ENCODE measurements at regions not wholly inside any gene's neighbourhood (a gene's known extent, or its start where the extent isn't known, plus 50 kb on each side); places are given as distances from the start of the nearest gene placed in this dataset.

- H3K9ac ChIP-seq (ENCODE audit: low read depth, low read length): no peak overlapping the region
- WGBS: 88% methylated on average over 6 of the region's 6 CpGs
- H3K36me3 ChIP-seq (ENCODE audit: insufficient read depth, low read length): no peaks in the 10 kb centered on the region
- no peaks in the 10 kb centered on the region for H3K4me1 ChIP-seq (ENCODE audit: insufficient read depth, low read length)
- H3K4me3 ChIP-seq (ENCODE audit: low read length): no peak overlapping the region
- H3K27me3 ChIP-seq (ENCODE audit: insufficient read depth, low read length): no peaks in the 10 kb centered on the region
- H3K27ac ChIP-seq (ENCODE audit: low read depth, low read length): no peak overlapping the region
- no peaks in the 10 kb centered on the region for H3K9me3 ChIP-seq (ENCODE audit: insufficient read depth, low read depth, low read length)
Observed at GRCh38 chr15:98196371-98196770, 235.9 kb downstream of the ARRDC4 start.

DNA sequence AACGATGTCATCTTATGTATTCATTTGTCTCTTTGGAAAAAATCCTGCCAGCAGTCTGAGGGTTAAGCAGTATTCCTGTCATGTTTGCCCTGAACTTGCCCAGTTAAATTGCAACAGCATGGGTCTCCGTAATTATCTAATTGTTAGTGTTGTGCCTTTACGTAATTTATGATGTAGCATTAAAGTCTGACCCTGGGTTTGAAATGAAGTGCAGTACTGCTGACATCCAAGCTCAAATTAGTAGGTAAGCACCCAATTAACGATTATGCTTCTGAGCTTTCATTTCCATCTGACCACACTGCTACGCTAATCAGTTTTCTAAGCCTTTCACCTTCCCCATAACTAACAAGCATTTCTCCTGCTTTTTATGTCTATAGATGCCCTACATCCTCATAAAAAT is 241.8 kb downstream of the ARRDC4 start:
- no peak overlapping the region for H3K4me3 ChIP-seq (ENCODE audit: low read length)
- H3K27me3 ChIP-seq (ENCODE audit: insufficient read depth, low read length): no peaks in the 10 kb centered on the region
- 90% methylated on average over 5 of the region's 5 CpGs for WGBS
- no peak overlapping the region for H3K27ac ChIP-seq (ENCODE audit: low read depth, low read length)
- H3K36me3 ChIP-seq (ENCODE audit: insufficient read depth, low read length): no peaks in the 10 kb centered on the region
- H3K9ac ChIP-seq (ENCODE audit: low read depth, low read length): no peak overlapping the region
- no peaks in the 10 kb centered on the region for H3K4me1 ChIP-seq (ENCODE audit: insufficient read depth, low read length)
- H3K9me3 ChIP-seq (ENCODE audit: insufficient read depth, low read depth, low read length): no peaks in the 10 kb centered on the region

- WGBS: 98% methylated on average over 6 of the region's 6 CpGs
Observed at GRCh38 chr15:98203872-98204660, 243.6 kb downstream of the ARRDC4 start.

GRCh38 chr15:98207928-98208327 is 247.4 kb downstream of the ARRDC4 start:
- H3K36me3 ChIP-seq (ENCODE audit: insufficient read depth, low read length): no peaks in the 10 kb centered on the region
- H3K27me3 ChIP-seq (ENCODE audit: insufficient read depth, low read length): no peaks in the 10 kb centered on the region
- WGBS: 91% methylated on average over 4 of the region's 4 CpGs
- no peak overlapping the region for H3K27ac ChIP-seq (ENCODE audit: low read depth, low read length)
- no peak overlapping the region for H3K4me3 ChIP-seq (ENCODE audit: low read length)
- no peaks in the 10 kb centered on the region for H3K4me1 ChIP-seq (ENCODE audit: insufficient read depth, low read length)
- no peak overlapping the region for H3K9ac ChIP-seq (ENCODE audit: low read depth, low read length)
- no peaks in the 10 kb centered on the region for H3K9me3 ChIP-seq (ENCODE audit: insufficient read depth, low read depth, low read length)

More at GRCh38 chr15:98203872-98204660, 243.6 kb downstream of the ARRDC4 start:
- Histone ChIP-seq H3K4me3 (ENCODE audit: low read length) (no peak overlapping the region), H3K36me3 (ENCODE audit: insufficient read depth, low read length) (no peaks in the 10 kb centered on the region), H3K9ac (ENCODE audit: low read depth, low read length) (no peak overlapping the region), H3K27ac (ENCODE audit: low read depth, low read length) (no peak overlapping the region), H3K4me1 (ENCODE audit: insufficient read depth, low read length) (no peaks in the 10 kb centered on the region), H3K27me3 (ENCODE audit: insufficient read depth, low read length) (no peaks in the 10 kb centered on the region), H3K9me3 (ENCODE audit: insufficient read depth, low read depth, low read length) (no peaks in the 10 kb centered on the region)

GRCh38 chr15:98213346-98213979 is 253.0 kb downstream of the ARRDC4 start:
- H3K4me3 ChIP-seq (ENCODE audit: low read length): no peak overlapping the region
- H3K9me3 ChIP-seq (ENCODE audit: insufficient read depth, low read depth, low read length): no peaks in the 10 kb centered on the region
- no peak overlapping the region for H3K9ac ChIP-seq (ENCODE audit: low read depth, low read length)
- no peaks in the 10 kb centered on the region for H3K4me1 ChIP-seq (ENCODE audit: insufficient read depth, low read length)
- H3K27me3 ChIP-seq (ENCODE audit: insufficient read depth, low read length): no peaks in the 10 kb centered on the region
- no peak overlapping the region for H3K27ac ChIP-seq (ENCODE audit: low read depth, low read length)
- WGBS: 96% methylated on average over 4 of the region's 6 CpGs
- no peaks in the 10 kb centered on the region for H3K36me3 ChIP-seq (ENCODE audit: insufficient read depth, low read length)

- no peaks in the 10 kb centered on the region for H3K27me3 ChIP-seq (ENCODE audit: insufficient read depth, low read length)
- H3K9me3 ChIP-seq (ENCODE audit: insufficient read depth, low read depth, low read length): no peaks in the 10 kb centered on the region
- WGBS: 90% methylated on average over 4 of the region's 4 CpGs
- no peak overlapping the region for H3K4me3 ChIP-seq (ENCODE audit: low read length)
- H3K27ac ChIP-seq (ENCODE audit: low read depth, low read length): no peak overlapping the region
- H3K9ac ChIP-seq (ENCODE audit: low read depth, low read length): no peak overlapping the region
- no peaks in the 10 kb centered on the region for H3K4me1 ChIP-seq (ENCODE audit: insufficient read depth, low read length)
- H3K36me3 ChIP-seq (ENCODE audit: insufficient read depth, low read length): no peaks in the 10 kb centered on the region
Observed at GRCh38 chr15:98216166-98216565, 255.7 kb downstream of the ARRDC4 start.

DNA sequence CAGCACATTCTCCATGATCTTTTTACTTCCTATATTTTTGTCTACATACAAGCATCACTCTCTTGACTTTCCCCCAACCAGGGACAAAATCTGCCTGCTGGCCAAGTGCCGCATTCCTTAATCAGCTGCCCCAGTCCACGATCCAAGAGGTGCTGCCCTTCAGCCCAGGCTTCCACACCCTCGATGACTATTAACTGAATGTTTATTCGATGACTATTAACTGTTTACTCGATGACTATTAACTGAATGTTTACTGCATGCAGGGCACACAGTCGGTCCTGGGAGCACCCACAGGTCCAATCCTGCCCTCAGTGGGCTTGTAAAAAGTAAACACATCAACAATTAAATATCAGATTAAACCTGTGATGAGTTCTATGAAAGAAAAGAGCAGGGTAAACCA is 256.9 kb downstream of the ARRDC4 start:
- Histone ChIP-seq H3K27me3 (ENCODE audit: insufficient read depth, low read length) (no peaks in the 10 kb centered on the region), H3K4me3 (ENCODE audit: low read length) (no peak overlapping the region), H3K9me3 (ENCODE audit: insufficient read depth, low read depth, low read length) (no peaks in the 10 kb centered on the region), H3K4me1 (ENCODE audit: insufficient read depth, low read length) (no peaks in the 10 kb centered on the region), H3K27ac (ENCODE audit: low read depth, low read length) (no peak overlapping the region), H3K36me3 (ENCODE audit: insufficient read depth, low read length) (no peaks in the 10 kb centered on the region), H3K9ac (ENCODE audit: low read depth, low read length) (no peak overlapping the region)
- WGBS: 94% methylated on average over 6 of the region's 6 CpGs

DNA sequence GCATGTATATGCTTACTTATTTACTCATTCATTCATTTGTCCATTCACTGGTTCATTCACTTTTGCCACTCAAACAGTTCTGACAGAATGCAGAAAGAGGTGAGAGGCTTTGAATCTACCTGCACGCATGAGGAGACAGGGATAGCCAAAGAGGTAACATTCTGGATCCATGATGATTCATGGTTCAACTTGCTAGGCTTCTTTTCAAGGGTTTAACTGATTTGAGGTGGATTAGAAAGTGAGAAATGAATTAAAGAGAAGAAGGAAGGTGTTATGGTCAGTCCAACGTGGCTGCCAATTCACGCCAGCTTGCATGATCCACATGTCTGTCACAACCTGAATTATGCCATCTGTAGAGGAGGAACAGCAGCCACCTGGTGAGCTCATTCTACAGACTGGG is 260.6 kb downstream of the ARRDC4 start:
- WGBS: 92% methylated on average over 3 of the region's 3 CpGs
- H3K27ac ChIP-seq (ENCODE audit: low read depth, low read length): no peak overlapping the region
- no peaks in the 10 kb centered on the region for H3K9me3 ChIP-seq (ENCODE audit: insufficient read depth, low read depth, low read length)
- no peak overlapping the region for H3K9ac ChIP-seq (ENCODE audit: low read depth, low read length)
- H3K4me1 ChIP-seq (ENCODE audit: insufficient read depth, low read length): no peaks in the 10 kb centered on the region
- H3K36me3 ChIP-seq (ENCODE audit: insufficient read depth, low read length): no peaks in the 10 kb centered on the region
- no peaks in the 10 kb centered on the region for H3K27me3 ChIP-seq (ENCODE audit: insufficient read depth, low read length)
- no peak overlapping the region for H3K4me3 ChIP-seq (ENCODE audit: low read length)

DNA sequence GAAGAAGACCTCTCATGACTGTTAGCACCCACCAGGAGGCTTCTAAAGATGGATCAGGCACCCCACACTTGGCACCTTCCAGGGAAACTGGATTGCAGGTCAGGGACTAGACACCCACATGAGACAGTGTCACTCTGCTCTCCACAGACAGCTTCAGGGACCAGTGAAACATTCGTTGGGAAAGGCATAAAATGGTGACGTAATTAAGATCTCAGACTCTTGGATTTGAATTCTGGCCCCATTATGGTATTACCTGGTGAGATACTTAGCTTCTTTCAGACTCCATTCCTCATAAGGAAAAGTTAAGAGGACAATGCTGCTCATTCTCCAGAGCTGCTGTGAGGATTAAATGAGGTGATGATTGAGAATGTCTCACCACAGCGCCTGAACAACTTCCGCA is 261.1 kb downstream of the ARRDC4 start:
- Histone ChIP-seq H3K27ac (ENCODE audit: low read depth, low read length) (no peak overlapping the region), H3K36me3 (ENCODE audit: insufficient read depth, low read length) (no peaks in the 10 kb centered on the region), H3K9ac (ENCODE audit: low read depth, low read length) (no peak overlapping the region), H3K9me3 (ENCODE audit: insufficient read depth, low read depth, low read length) (no peaks in the 10 kb centered on the region), H3K4me3 (ENCODE audit: low read length) (no peak overlapping the region), H3K4me1 (ENCODE audit: insufficient read depth, low read length) (no peaks in the 10 kb centered on the region), H3K27me3 (ENCODE audit: insufficient read depth, low read length) (no peaks in the 10 kb centered on the region)
- 94% methylated on average over 4 of the region's 4 CpGs for WGBS

- no peak overlapping the region for H3K27ac ChIP-seq (ENCODE audit: low read depth, low read length)
- no peak overlapping the region for H3K9ac ChIP-seq (ENCODE audit: low read depth, low read length)
- WGBS: 87% methylated on average over 3 of the region's 3 CpGs
- no peaks in the 10 kb centered on the region for H3K36me3 ChIP-seq (ENCODE audit: insufficient read depth, low read length)
- H3K4me1 ChIP-seq (ENCODE audit: insufficient read depth, low read length): no peaks in the 10 kb centered on the region
- no peaks in the 10 kb centered on the region for H3K27me3 ChIP-seq (ENCODE audit: insufficient read depth, low read length)
- H3K9me3 ChIP-seq (ENCODE audit: insufficient read depth, low read depth, low read length): no peaks in the 10 kb centered on the region
- H3K4me3 ChIP-seq (ENCODE audit: low read length): no peak overlapping the region
Observed at GRCh38 chr15:98226149-98226548, 265.6 kb downstream of the ARRDC4 start.

GRCh38 chr15:98226578-98226977 is 266.1 kb downstream of the ARRDC4 start:
- Histone ChIP-seq H3K4me1 (ENCODE audit: insufficient read depth, low read length) (no peaks in the 10 kb centered on the region), H3K27me3 (ENCODE audit: insufficient read depth, low read length) (no peaks in the 10 kb centered on the region), H3K27ac (ENCODE audit: low read depth, low read length) (no peak overlapping the region), H3K36me3 (ENCODE audit: insufficient read depth, low read length) (no peaks in the 10 kb centered on the region), H3K9ac (ENCODE audit: low read depth, low read length) (no peak overlapping the region), H3K9me3 (ENCODE audit: insufficient read depth, low read depth, low read length) (no peaks in the 10 kb centered on the region), H3K4me3 (ENCODE audit: low read length) (no peak overlapping the region)
- 97% methylated on average over 1 of the region's 2 CpGs for WGBS
